Epithelial cell of esophagus (primary cell): ENCODE measurements at regions not wholly inside any gene's neighbourhood (a gene's known extent, or its start where the extent isn't known, plus 50 kb on each side); places are given as distances from the start of the nearest gene placed in this dataset.

Experiments
- DNase-seq: peaks from one replicate; pipeline ENCODE4 v3.0.0; 2010; ENCODE audit warnings: low read depth
- H3K4me3 ChIP-seq: 2 replicates; pipeline ENCODE4 v1.5.1; 2011; ENCODE audit warnings: mild to moderate bottlenecking, low read length, control low read depth
- CTCF ChIP-seq: IDR thresholded peaks from 2 replicates; pipeline ENCODE4 v1.5.1; 2011; ENCODE audit warnings: low read depth, mild to moderate bottlenecking, low read length, control low read depth, inconsistent platforms; ENCODE audit not compliant: insufficient read depth; ENCODE audit errors: missing control alignments

- no peak for TF ChIP-seq CTCF
- peak; percentile 65 for DNase-seq
- H3K4me3 ChIP-seq = no peak overlapping the region
Observed at GRCh38 chr12:59972905-59973304, 377.1 kb downstream of the SLC16A7 start.

DNA sequence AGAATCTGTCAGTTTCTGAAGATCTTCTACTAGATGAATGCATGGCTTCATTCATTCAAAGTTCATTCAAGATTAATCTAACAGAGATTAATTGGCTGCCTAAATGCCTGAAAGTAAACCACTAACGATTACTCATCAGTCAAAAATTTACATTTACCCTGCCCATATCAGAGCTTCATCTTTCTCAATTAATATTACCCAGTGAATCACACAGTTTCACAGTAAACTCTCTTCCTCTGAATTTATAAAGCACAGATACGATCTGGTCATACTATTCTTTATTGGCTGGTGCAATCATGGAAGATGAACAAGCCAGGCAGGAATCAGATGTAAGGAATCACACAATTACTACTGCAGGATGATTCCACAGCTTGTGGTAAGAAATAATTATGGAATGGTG, 377.7 kb downstream of the SLC16A7 start:
- no peak for TF ChIP-seq CTCF
- DNase-seq = peak; percentile 62
- H3K4me3 ChIP-seq = no peak overlapping the region

DNA sequence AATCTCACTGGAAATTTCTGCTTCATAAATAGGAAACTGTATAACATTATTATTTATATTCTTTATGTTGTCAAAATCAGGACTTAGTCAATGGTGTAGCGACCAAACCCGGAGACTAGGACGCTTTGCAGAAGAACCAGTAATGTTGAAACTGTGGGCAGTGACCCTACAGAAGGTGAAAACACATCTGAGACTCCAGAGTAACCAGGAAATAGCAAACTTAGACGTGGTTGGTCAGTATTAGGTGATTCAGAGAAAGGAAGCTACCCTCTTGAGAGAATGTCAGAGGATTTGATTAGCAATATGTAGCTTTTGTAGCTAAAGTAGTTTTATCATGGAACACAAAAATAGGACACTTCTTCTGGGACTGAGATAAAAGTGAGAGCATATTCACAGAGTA, 381.9 kb downstream of the SLC16A7 start:
- H3K4me3 ChIP-seq = no peak overlapping the region
- no peak for TF ChIP-seq CTCF
- peak; percentile 13 for DNase-seq

GRCh38 chr12:59980476-59980875, 384.6 kb downstream of the SLC16A7 start:
- no peak for TF ChIP-seq CTCF
- no peak for DNase-seq

GRCh38 chr12:59999291-59999690, 403.5 kb downstream of the SLC16A7 start:
- no peak for DNase-seq
- no peak overlapping the region for H3K4me3 ChIP-seq
- TF ChIP-seq CTCF = no peak

More at GRCh38 chr12:59980476-59980875, 384.6 kb downstream of the SLC16A7 start:
- H3K4me3 ChIP-seq = no peak overlapping the region

GRCh38 chr12:60010486-60010885, 414.7 kb downstream of the SLC16A7 start:
- no peak overlapping the region for H3K4me3 ChIP-seq
- DNase-seq = no peak
- TF ChIP-seq CTCF = no peak

DNA sequence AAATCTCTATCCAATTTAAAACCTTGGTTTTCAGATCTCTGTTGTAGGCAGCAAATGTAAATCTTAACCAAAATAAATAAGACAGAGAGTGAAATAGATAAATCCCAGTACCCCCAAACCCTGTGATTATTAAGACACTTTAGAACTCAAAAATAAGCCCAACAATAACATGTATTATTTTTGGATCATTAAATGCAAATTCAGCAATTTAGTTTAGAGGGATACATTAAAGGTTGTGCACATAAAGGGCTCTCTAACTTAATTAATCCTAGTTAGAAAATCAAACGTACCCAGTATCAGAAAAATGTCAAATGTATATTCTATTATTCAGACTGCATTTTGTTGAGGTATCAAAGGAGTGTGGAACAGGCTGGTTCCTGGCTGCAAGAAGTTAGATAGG, 416.8 kb downstream of the SLC16A7 start:
- no peak for TF ChIP-seq CTCF
- H3K4me3 ChIP-seq = no peak overlapping the region
- no peak for DNase-seq
